AG10803 (cell line): ENCODE measurements at regions not wholly inside any gene's neighbourhood (a gene's known extent, or its start where the extent isn't known, plus 50 kb on each side); places are given as distances from the start of the nearest gene placed in this dataset.

Experiments used
- DNase-seq: peaks from one replicate; pipeline ENCODE4 v3.0.0; 2010; ENCODE audit warnings: low read depth
- H3K4me3 ChIP-seq: 2 replicates; pipeline ENCODE4 v1.5.1; 2011; ENCODE audit warnings: mild to moderate bottlenecking, low read length, control low read depth
- TF ChIP-seq, protein P1 (sequence below): conservative IDR thresholded peaks from 2 replicates; pipeline ENCODE4 v1.5.1; 2011; ENCODE audit warnings: mild to moderate bottlenecking, low read length, control low read depth, inconsistent platforms

DNA sequence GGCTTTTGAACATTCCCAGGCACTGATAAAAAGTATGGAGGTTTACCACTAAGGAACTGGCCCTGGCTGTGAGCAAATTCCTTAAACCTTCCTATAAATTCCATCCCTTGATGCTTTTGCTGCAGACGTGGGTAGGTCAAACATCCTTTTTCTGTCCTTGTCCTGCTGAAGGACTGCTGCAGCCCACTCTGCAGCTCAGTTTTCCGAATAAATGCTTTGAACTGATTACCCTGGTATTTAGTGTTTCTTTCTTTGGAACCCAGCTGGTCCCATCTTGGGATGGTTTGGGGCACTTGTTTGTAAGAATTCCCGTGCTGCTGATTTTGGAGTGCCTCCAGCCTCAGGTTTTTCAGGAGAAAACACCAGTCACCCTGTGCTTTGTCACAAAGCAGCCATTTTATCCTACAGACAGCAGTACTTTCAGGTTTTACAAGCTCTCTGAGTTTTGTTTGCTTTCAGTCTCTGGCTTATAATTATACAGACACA lies 815.9 kb downstream of the VGLL3 start:
- no peak for DNase-seq
- no peak overlapping the region for H3K4me3 ChIP-seq
- TF ChIP-seq, protein P1, sequence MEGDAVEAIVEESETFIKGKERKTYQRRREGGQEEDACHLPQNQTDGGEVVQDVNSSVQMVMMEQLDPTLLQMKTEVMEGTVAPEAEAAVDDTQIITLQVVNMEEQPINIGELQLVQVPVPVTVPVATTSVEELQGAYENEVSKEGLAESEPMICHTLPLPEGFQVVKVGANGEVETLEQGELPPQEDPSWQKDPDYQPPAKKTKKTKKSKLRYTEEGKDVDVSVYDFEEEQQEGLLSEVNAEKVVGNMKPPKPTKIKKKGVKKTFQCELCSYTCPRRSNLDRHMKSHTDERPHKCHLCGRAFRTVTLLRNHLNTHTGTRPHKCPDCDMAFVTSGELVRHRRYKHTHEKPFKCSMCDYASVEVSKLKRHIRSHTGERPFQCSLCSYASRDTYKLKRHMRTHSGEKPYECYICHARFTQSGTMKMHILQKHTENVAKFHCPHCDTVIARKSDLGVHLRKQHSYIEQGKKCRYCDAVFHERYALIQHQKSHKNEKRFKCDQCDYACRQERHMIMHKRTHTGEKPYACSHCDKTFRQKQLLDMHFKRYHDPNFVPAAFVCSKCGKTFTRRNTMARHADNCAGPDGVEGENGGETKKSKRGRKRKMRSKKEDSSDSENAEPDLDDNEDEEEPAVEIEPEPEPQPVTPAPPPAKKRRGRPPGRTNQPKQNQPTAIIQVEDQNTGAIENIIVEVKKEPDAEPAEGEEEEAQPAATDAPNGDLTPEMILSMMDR: no peak

DNA sequence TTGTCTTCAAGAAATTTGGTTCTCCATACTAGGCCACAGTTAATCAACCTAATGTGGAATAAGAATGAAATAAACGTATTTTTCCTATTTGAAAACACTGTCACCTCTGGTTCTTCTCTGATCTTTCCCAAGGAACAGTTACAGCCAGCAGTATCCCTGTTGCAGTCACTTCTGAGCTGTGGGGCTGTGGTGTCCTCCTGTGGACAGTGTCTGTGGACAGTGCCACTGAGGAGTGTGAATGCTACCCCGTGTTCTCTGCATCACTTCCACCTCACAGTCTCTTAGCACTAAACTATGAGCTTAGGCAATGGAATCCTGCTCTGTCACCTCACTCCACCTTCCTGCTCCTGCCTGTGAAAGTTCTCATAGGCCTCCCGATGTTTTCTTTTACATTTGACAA lies 817.5 kb downstream of the VGLL3 start:
- H3K4me3 ChIP-seq: no peak overlapping the region
- no peak for DNase-seq
- TF ChIP-seq, protein P1: no peak

DNA sequence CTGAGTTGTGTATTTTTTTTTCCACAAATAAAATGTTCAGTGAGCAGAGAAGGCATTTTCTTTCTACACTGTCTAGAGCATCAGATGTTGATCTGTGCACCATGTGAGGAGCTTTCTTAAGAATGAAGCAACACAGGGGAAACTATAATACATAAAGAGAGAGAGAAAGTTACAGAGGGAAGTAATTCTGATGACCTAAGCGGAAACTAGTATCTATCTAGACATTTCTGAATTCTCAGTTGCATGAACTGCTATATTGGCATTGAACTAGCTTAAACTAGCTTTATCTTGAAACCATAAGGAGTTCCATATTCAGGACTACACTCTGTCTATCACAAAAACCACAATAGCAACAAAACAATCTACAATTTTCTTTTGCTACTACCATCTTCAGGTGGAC lies 822.4 kb downstream of the VGLL3 start:
- TF ChIP-seq, protein P1: no peak
- no peak for DNase-seq
- no peak overlapping the region for H3K4me3 ChIP-seq

DNA sequence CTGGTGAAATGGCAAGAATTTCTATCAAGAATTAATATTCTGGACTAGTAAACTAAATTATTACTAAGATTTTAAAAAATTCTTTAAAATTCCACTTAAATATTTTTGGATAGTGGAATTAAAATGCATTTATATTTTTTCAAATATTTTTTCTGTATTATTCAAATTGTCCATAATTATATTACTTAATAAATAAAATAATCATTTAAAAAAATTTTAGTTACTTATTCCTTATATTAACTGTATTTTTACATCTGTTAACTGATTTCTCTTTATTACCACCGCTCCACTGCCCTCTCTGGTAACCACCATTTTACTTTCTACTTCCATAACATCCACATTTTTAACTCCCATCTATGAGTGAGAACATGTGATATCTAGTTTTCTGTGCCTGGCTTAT lies 828.4 kb downstream of the VGLL3 start:
- DNase-seq: no peak
- TF ChIP-seq, protein P1: no peak
- H3K4me3 ChIP-seq: no peak overlapping the region

DNA sequence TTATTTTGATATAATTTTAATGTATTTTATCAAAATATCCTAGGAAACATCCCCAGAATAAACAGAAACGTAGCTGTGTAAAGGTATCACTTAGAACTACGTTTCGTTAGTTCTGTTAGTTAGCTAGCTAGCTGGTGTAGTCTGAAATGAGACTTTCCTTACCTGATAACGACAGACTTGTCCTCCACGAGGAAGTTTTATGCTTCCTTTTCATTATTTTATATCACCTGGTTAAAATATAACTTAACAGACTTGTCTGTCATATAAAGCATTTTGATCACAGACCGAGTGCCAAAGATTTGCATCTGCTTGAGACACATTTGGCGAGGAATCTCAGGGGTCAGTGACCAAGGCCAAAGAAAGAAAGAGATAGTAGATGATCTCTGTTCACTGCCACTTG lies 829.5 kb downstream of the VGLL3 start:
- TF ChIP-seq, protein P1: no peak
- no peak overlapping the region for H3K4me3 ChIP-seq
- DNase-seq: no peak

DNA sequence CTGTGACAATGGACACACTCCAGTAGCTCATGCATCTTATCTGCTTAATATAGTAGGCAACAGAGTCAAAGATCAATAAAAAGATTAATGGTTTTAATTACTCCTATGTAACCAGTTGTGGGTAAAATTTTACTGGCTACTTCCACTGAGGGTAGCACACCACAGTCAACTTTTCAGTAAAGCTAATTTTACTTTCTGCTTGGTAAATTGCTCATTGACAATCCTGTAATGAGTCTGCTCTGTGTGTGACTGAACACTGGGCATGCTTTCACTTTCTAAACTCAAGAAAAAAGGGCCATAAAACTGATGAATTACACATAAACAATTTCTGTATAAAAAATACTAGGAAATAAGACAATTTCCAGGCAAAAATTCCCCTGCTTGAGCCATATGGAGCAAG lies 838.3 kb downstream of the VGLL3 start:
- H3K4me3 ChIP-seq: no peak overlapping the region
- DNase-seq: no peak
- TF ChIP-seq, protein P1: no peak

DNA sequence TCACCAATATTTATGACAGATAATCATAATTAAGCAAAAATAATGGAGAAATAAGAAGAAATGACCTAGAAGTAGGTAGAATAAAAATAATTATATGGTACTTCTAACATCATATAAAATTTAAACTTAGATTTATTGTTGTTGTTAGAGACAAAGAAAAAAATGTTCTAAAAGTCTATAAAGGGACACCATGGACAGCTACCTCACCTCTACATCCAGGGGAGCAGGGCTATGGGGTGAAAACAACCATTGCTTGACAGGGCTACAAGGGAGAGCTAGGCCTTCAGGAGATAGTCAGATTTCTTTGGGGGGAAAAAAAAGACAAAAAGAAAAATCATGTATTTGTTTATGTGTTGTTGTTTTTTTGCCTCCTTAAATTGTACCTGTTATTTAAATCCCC lies 841.9 kb downstream of the VGLL3 start:
- DNase-seq: no peak
- no peak overlapping the region for H3K4me3 ChIP-seq
- TF ChIP-seq, protein P1: no peak
